ENCODE measurements at regions not wholly inside any gene's neighbourhood (a gene's known extent, or its start where the extent isn't known, plus 50 kb on each side); places are given as distances from the start of the nearest gene placed in this dataset.

- H3K9ac ChIP-seq (ENCODE audit: control insufficient read depth, insufficient read depth, low read length) = no peak overlapping the region
- no peak overlapping the region for H3K4me2 ChIP-seq (ENCODE audit: control insufficient read depth, insufficient read depth)
- ATAC-seq (no peak), FAIRE-seq (no peak), DNase-seq (ENCODE audit: low read depth, low spot score) (no peak)
- in situ Hi-C loops (cut with MboI) (no loop called here), intact Hi-C loops (cut with micrococcal nuclease; ENCODE audit: unreplicated experiment) (no loop called here)
- H4K20me1 ChIP-seq (ENCODE audit: control insufficient read depth, insufficient read depth) = no peaks in the 10 kb centered on the region
- 16% methylated on average over 4 of the region's 4 CpGs for WGBS (ENCODE audit: insufficient coverage, insufficient replicate concordance, low lambda C conversion rate, missing lambda C conversion rate)
- RAD21 ChIA-PET (ENCODE audit: unreplicated experiment) = no interaction called here
- H3K4me1 ChIP-seq (ENCODE audit: control insufficient read depth, insufficient read depth, low read length) = no peaks in the 10 kb centered on the region; the same call in 1 of the 2 replicates
- H3K27me3 ChIP-seq (replicated peaks in 1 of 2; ENCODE audit: control insufficient read depth in 2 of 2, insufficient read depth in 2 of 2, low read length in 1 of 2) = no peaks in the 10 kb centered on the region
- no peaks in the 10 kb centered on the region for H3K36me3 ChIP-seq (ENCODE audit: control insufficient read depth in 2 of 2, insufficient read depth in 2 of 2, low read length in 1 of 2)
- H2AFZ ChIP-seq (ENCODE audit: control insufficient read depth, low read depth, low read length) = no peak overlapping the region
- CTCF ChIA-PET = interaction anchor here (0.6 kb wide), 1 partner anchor 25 kb away, joined by 3 read pairs; no protein-coding TSS in a partner anchor
- POLR2A ChIA-PET = no interaction called here
- SMC1A ChIA-PET (ENCODE audit: uncharacterized antibody, unreplicated experiment) = no interaction called here
- H3K79me2 ChIP-seq (ENCODE audit: control insufficient read depth, insufficient read depth, low read length) = no peaks in the 10 kb centered on the region
- no peak overlapping the region for H3K27ac ChIP-seq (ENCODE audit: control insufficient read depth, insufficient read depth)
- no TSS peak for BruUV-seq (replicated peaks)
- H3K9me3 ChIP-seq (replicated peaks; ENCODE audit: control insufficient read depth, insufficient read depth, low read length) = no peaks in the 10 kb centered on the region
- no peak overlapping the region for H3K4me3 ChIP-seq
- TF ChIP-seq PAX8 (IDR thresholded peaks at IDR 0.05) (no peak), IRF3 (IDR thresholded peaks at IDR 0.05) (no peak), IKZF2 (IDR thresholded peaks at IDR 0.05) (no peak), NRF1 (conservative IDR thresholded peaks at IDR 0.05; ENCODE audit: low read depth, low read length) (no peak), POU2F2 (IDR thresholded peaks at IDR 0.05; ENCODE audit: borderline replicate concordance, low read depth, low read length) (no peak), MTA3 (IDR thresholded peaks at IDR 0.05; ENCODE audit: borderline replicate concordance, low read length) (no peak)
These were observed 121.6 kb upstream of the ALKAL2 start for GRCh38 chr2:409523-409922.

- no peaks in the 10 kb centered on the region; the same call in 1 of the 2 replicates for H3K4me1 ChIP-seq (ENCODE audit: control insufficient read depth, insufficient read depth, low read length)
- no peak overlapping the region for H3K27ac ChIP-seq (ENCODE audit: control insufficient read depth, insufficient read depth)
- no peak for FAIRE-seq
- H3K27me3 ChIP-seq (replicated peaks in 1 of 2; ENCODE audit: control insufficient read depth in 2 of 2, insufficient read depth in 2 of 2, low read length in 1 of 2) = no peaks in the 10 kb centered on the region
- SMC1A ChIA-PET (ENCODE audit: uncharacterized antibody, unreplicated experiment) = no interaction called here
- CTCF ChIA-PET = no interaction called here
- intact Hi-C loops (cut with micrococcal nuclease; ENCODE audit: unreplicated experiment) (no loop called here), in situ Hi-C loops (cut with MboI) (no loop called here)
- no peaks in the 10 kb centered on the region for H4K20me1 ChIP-seq (ENCODE audit: control insufficient read depth, insufficient read depth)
- no peak overlapping the region for H3K9ac ChIP-seq (ENCODE audit: control insufficient read depth, insufficient read depth, low read length)
- H2AFZ ChIP-seq (ENCODE audit: control insufficient read depth, low read depth, low read length) = no peak overlapping the region
- 16% methylated on average over 9 of the region's 9 CpGs for WGBS (ENCODE audit: insufficient coverage, insufficient replicate concordance, low lambda C conversion rate, missing lambda C conversion rate)
- RAD21 ChIA-PET (ENCODE audit: unreplicated experiment) = no interaction called here
- no TSS peak for BruUV-seq (replicated peaks)
- no peaks in the 10 kb centered on the region; the same call in 2 of the 3 replicates for H3K9me3 ChIP-seq (replicated peaks; ENCODE audit: control insufficient read depth, insufficient read depth, low read length)
- H3K4me3 ChIP-seq = no peak overlapping the region
- H3K79me2 ChIP-seq (ENCODE audit: control insufficient read depth, insufficient read depth, low read length) = no peaks in the 10 kb centered on the region
- DNase-seq (ENCODE audit: low read depth, low spot score) = no peak
- no peak for ATAC-seq
- POLR2A ChIA-PET = no interaction called here
- TF ChIP-seq CBX5 (IDR thresholded peaks at IDR 0.05; ENCODE audit: low read depth) = no peak
- TF ChIP-seq MTA2 (IDR thresholded peaks at IDR 0.05; ENCODE audit: low read depth) = no peak
- no peak for TF ChIP-seq SP1 (IDR thresholded peaks at IDR 0.05; ENCODE audit: low read depth, low read length)
- TF ChIP-seq BMI1 (IDR thresholded peaks at IDR 0.05; ENCODE audit: borderline replicate concordance) = no peak
- no peak for TF ChIP-seq SMC3 (IDR thresholded peaks at IDR 0.05; ENCODE audit: borderline replicate concordance, low read length)
- no peaks in the 10 kb centered on the region for H3K36me3 ChIP-seq (ENCODE audit: control insufficient read depth in 2 of 2, insufficient read depth in 2 of 2, low read length in 1 of 2)
- H3K4me2 ChIP-seq (ENCODE audit: control insufficient read depth, insufficient read depth) = no peak overlapping the region
These were observed 119.7 kb upstream of the ALKAL2 start for GRCh38 chr2:407630-408029.

All from GM12878 (cell line).